ENCODE measurements at regions not wholly inside any gene's neighbourhood (a gene's known extent, or its start where the extent isn't known, plus 50 kb on each side); places are given as distances from the start of the nearest gene placed in this dataset.

GRCh38 chr11:32161293-32161692, 70.4 kb downstream of the RCN1 start:
- no peak overlapping the region for H3K27ac ChIP-seq
- peaks cover 0 to 8% (median 0%) of the 10 kb centered on the region in 11 donors for H3K9me3 ChIP-seq
- H3K27me3 ChIP-seq = peaks cover 0 to 13% (median 0%) of the 10 kb centered on the region in 7 donors
- no peak for TF ChIP-seq CTCF (IDR thresholded peaks at IDR 0.05)
- no peaks in the 10 kb centered on the region for H3K36me3 ChIP-seq
- H3K4me1 ChIP-seq = no peaks in the 10 kb centered on the region
- intact Hi-C loops (cut with DNase I) = no loop called here
- DNase-seq = no peak
- no peak overlapping the region for H3K4me3 ChIP-seq
- no peak for ATAC-seq
- 72 to 73% methylated on average over 4 of the region's 4 CpGs for WGBS, 2 donors

- ATAC-seq (no peak), DNase-seq (no peak)
- H3K4me1 ChIP-seq = no peaks in the 10 kb centered on the region
- H3K27ac ChIP-seq = no peak overlapping the region
- H3K36me3 ChIP-seq = no peaks in the 10 kb centered on the region
- TF ChIP-seq CTCF (IDR thresholded peaks at IDR 0.05) = no peak
- intact Hi-C loops (cut with DNase I) = no loop called here
- no peaks in the 10 kb centered on the region for H3K9me3 ChIP-seq
- 34 to 52% methylated on average over 4 of the region's 4 CpGs for WGBS, 2 donors
- H3K27me3 ChIP-seq = peaks cover 0 to 13% (median 0%) of the 10 kb centered on the region in 7 donors
- no peak overlapping the region for H3K4me3 ChIP-seq
Measured at GRCh38 chr11:32162351-32162750, 71.5 kb downstream of the RCN1 start.

GRCh38 chr11:32162906-32163305, 72.0 kb downstream of the RCN1 start:
- Histone ChIP-seq H3K27me3 (peaks cover 0 to 13% (median 0%) of the 10 kb centered on the region in 7 donors), H3K4me1 (no peaks in the 10 kb centered on the region), H3K4me3 (no peak overlapping the region), H3K27ac (no peak overlapping the region), H3K36me3 (no peaks in the 10 kb centered on the region), H3K9me3 (no peaks in the 10 kb centered on the region)
- no peak for TF ChIP-seq CTCF (IDR thresholded peaks at IDR 0.05)
- ATAC-seq (no peak), DNase-seq (no peak)
- intact Hi-C loops (cut with DNase I) = no loop called here
- WGBS, 2 donors = 74 to 81% methylated on average over 5 of the region's 5 CpGs

GRCh38 chr11:32163557-32163956, 72.7 kb downstream of the RCN1 start:
- ATAC-seq = no peak
- Histone ChIP-seq H3K9me3 (no peaks in the 10 kb centered on the region), H3K4me3 (no peak overlapping the region), H3K27me3 (peaks cover 0 to 13% (median 0%) of the 10 kb centered on the region in 7 donors), H3K4me1 (no peaks in the 10 kb centered on the region), H3K36me3 (no peaks in the 10 kb centered on the region), H3K27ac (no peak overlapping the region)
- intact Hi-C loops (cut with DNase I) = no loop called here
- 94% methylated on average over 3 of the region's 3 CpGs for WGBS, 2 donors
- TF ChIP-seq CTCF (IDR thresholded peaks at IDR 0.05) = no peak
- DNase-seq = no peak

Data from heart right ventricle (tissue), 16 donors.